NCI-H1092 (cell line): ENCODE measurements at regions not wholly inside any gene's neighbourhood (a gene's known extent, or its start where the extent isn't known, plus 50 kb on each side); places are given as distances from the start of the nearest gene placed in this dataset.

ENCODE experiments used
- DNase-seq: peaks from one replicate; lab custom pipeline; 2025; lab: John Stamatoyannopoulos, UW

DNA sequence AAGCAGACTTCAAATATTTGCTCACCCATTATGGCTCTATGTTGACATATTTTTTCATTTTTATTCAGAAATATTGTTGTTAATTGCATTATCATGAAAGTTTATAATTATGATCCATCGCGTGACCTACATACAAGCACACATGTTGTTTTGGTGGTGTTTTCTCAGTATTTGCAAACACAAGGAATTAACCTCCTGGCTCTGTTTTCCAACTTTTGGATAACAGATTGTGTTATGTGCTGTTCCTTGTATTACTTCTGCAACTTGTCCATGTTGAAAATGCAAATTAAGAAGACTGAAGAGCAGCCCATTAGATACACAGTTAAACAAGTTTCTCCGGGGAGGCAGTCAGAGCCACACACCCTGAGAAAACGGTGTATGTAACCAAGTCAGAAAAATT is 201.2 kb downstream of the SEC23A start:
- DNase-seq, result no peak

GRCh38 chr14:38900887-38901286 is 202.1 kb downstream of the SEC23A start:
- DNase-seq, result no peak

- DNase-seq, result no peak
Observed at GRCh38 chr14:38887696-38888095, 215.3 kb downstream of the SEC23A start.

GRCh38 chr14:38884109-38884508 is 218.9 kb downstream of the SEC23A start:
- no peak for DNase-seq

DNA sequence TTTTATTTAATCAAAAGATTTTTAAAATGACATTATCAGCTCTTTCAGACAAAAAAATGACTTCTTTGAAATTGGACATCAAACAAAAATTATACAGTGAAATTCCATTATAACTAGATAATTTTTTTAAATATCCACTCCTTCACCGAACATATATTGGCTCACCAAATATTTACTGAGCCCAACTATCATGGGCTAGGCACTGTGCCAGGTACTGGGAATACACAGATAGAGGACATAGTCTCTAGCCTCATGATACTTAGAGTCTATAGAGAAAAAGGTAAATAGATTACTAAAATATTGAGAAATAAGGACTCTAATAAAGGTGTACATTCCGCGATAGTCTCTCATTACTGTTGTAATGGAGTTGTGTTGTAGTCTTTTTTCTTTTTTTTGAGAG is 219.9 kb downstream of the SEC23A start:
- DNase-seq, result no peak

- no peak for DNase-seq
Observed at GRCh38 chr14:38882533-38882932, 220.5 kb downstream of the SEC23A start.

- no peak for DNase-seq
Observed at GRCh38 chr14:38880643-38881524, 222.2 kb downstream of the SEC23A start.

DNA sequence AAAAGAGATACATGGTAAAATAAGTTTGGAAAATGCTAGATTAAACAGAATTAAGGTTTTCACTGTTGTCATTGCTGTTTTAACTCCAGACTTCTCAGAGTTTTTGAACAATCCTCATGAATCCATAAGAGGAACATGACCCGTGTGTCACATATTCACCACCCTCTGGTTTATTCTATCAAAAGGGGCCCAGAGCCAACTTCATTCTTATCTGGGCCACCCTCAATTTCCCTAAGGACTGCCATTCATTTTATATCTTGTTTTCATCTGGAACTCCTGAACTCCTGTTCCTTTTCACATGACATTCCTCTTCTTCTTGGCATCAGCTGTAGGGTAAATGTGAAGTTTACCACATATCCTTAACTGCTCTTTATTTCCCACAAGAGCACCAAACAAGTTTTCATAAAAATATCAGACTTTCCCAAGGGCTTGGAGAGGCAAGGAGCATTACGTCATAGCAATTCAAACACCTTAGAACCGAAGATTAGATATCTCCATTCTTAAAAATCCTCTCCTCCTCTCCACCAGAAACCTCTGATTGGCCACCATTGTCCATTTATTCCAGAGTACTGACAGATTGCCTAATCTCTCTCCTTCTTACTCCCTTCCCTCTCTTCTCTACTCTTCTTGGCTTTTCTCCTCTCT is 225.2 kb downstream of the SEC23A start:
- DNase-seq, result no peak

DNA sequence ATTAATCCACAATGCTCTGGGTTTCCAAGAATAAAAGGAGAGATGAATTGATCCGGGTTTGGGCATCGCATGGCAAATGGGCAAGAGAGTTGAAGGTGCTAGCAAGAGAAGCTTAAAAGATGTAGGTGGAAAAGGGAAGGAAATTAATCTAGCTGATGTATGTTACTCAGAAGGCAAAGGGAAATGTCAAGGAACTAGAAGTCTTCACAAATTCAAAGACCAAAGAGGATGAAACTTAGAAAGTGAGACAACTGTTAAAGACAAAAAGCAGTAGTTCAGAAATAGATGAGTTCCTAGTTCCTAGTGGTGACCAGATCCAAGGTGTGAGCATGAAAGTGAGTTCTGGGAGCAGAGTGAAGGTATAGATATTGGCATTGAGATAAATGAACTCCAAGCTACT is 228.3 kb downstream of the SEC23A start:
- no peak for DNase-seq

DNA sequence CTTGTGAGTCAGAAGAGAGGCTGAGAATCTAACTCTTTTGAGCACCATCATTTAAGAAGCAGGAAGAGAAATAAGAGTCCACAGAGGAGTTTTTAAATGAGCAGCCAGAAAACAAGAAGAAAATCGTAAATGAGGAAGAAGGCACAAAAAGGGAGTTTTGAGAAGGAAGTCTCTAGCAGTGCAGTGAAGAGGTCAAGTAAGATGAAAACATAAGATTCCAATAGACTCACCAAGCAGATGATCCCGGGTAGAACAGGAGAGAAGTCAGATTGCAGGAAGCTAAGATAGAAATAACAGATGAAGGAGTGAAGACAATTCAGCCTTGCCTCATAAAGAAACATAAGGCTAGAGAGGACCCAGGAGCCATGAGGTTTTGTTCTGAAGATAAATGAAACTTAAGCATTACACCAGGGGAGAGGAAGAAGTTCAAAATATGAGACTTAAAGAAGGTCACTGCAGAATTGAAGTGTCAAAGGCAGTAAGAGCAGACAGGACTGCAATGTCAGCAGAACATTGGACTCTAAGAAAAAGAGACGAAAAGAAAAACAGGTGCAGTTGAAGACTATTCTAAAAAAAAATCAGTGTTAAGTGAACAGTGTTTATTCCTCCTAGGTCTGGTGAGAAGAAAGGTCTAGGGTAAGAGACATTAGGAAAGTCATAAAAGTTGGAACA is 229.0 kb downstream of the SEC23A start:
- no peak for DNase-seq

DNA sequence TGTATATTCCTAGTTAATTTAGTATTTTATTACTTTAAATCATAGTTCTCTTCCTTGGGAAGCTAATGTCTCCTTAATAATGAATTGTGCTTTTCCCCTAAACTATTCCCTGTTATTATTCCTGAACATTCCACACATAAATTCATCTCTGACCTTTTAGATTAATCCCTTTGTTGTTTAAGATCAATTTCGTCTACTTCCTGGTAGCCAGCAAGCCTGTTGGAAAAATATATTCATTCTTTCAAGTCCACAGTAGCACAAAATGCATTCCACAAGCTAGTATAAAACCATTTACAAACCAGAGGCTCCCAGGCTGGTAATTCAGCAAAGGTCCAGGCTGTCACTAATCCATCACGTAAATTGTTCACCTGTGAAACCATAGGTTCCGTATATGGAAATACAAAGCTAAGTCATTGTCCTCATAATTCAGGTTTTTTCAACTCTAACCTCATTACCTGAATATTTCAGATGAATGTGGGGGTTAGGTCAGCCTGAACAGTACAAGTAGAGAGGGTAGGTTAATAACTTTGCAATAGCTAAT is 232.7 kb downstream of the SEC23A start:
- no peak for DNase-seq

GRCh38 chr14:38868399-38869290 is 234.4 kb downstream of the SEC23A start:
- DNase-seq, result peak; percentile 38

- peak; percentile 89 for DNase-seq
Observed at GRCh38 chr14:38867561-38868150, 235.4 kb downstream of the SEC23A start.

DNA sequence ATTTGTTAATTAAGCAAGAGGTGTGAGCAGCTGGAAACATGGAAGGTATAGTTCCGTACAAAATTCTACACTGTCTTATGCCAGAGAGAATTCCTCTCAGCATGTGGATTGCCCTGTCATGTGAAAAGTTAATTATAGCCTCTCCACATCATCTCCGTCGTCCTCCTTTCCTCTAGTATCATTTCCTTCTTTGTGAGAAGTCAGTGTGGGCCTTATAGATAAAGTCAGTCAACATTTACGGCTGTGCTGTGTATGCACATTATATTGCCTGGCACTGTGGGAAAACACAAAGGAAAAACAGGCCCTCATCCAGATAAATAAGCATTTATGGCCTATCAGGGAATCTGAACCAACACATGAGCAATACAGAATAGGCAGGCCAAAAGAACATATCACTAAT is 236.6 kb downstream of the SEC23A start:
- peak; percentile 66 for DNase-seq

- DNase-seq, result no peak
Observed at GRCh38 chr14:38862366-38862765, 240.7 kb downstream of the SEC23A start.

DNA sequence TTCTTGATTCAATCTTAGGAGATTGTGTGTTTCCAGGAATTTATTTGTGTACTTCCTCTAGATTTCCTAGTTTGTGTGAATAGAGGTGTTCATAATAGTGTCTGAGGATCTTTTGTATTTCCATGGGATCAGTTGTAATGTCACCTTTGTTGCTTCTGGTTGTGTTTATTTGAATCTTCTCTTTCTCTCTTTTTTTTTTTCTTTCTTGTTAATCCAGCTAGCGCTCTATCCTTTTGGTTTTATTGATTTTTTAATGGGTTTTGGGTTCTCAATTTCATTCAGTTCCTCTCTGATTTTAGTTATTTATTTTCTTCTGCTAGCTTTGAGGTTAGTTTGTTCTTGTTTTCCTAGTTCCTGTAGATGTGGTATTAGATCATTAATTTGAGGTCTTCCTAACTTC is 242.5 kb downstream of the SEC23A start:
- no peak for DNase-seq

DNA sequence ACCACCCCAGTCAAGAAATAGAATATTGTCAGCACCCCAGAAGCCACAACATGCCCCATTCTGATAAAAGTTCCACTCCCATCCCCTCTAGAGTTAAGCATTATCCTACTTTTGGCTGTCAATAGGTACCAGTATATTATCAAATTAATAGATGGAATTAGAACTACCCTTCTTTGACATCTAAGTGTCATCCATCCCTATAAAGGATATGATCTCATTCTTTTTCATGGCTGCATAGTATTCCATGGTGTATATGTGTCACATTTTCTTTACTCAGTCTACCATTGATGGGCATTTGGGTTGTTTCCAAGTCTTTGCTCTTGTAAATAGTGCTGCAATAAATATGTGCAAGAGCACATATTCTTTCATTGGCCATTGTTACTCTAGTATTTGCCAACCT is 246.2 kb downstream of the SEC23A start:
- no peak for DNase-seq

DNA sequence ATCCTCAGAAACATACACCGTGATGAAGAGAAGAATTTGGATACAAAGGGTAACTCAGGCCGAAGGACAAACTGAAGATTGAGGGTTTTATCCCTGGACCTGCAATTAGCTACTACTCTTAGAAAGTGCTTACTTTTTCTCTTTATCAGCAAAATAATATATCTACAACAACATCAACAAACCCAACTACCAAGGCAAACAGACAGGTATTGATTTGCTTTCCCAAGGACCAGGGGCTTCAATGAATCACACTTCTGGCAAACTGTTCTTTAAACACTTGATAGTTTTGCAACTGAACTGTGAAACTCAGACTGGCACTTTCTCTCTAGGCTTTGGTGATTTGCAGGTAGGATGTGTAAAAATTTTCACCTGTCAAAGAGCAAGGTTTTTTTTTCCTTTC is 247.5 kb downstream of the SEC23A start:
- no peak for DNase-seq

DNA sequence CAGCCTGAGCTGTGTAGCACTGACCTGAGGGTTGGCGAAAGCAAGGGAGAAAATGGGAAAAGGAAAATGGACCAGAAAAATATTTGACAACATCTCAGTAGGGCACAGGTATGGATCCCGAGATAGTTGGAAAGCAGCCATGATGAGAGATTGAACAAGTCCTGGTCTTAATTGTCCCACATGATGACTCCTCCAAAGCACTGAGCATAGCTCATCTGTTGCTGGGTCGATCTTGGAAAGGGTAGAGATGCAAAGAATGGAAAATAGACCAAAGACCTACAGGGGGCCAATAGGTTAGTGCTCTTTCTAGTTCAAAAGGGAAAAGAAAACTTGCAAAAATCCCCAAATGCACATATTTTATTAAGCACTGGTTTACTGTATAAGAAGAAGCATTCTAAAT is 251.9 kb downstream of the SEC23A start:
- DNase-seq, result no peak

GRCh38 chr14:38850664-38851063 is 252.4 kb downstream of the SEC23A start:
- DNase-seq, result no peak

- DNase-seq, result no peak
Observed at GRCh38 chr14:38848243-38848935, 254.6 kb downstream of the SEC23A start.
